B cell (primary cell): ENCODE measurements at regions not wholly inside any gene's neighbourhood (a gene's known extent, or its start where the extent isn't known, plus 50 kb on each side); places are given as distances from the start of the nearest gene placed in this dataset.

ENCODE experiments used
- ATAC-seq: fragments of 200-7000 bp; cut with Tn5 transposase; one replicate; pipeline ENCODE4 v1.10.0; 2021; ENCODE audit warnings: low read depth, mild to moderate bottlenecking, moderate number of reproducible peaks, moderate library complexity
- CTCF ChIA-PET: fragments of 350-600 bp; sonication (Branson Sonifier 250); formaldehyde crosslinking; loops from one replicate; lab custom pipeline; 2021; ENCODE audit warnings: antibody characterized with exemption, inconsistent platforms; lab: Charles Lee
- POLR2A ChIA-PET: fragments of 350-600 bp; sonication (Branson Sonifier 250); formaldehyde crosslinking; loops from one replicate; lab custom pipeline; 2021; ENCODE audit warnings: antibody characterized with exemption; lab: Charles Lee
- DNase-seq: peaks from one replicate; pipeline ENCODE4 v3.0.0; 2013
- H2AFZ ChIP-seq: 2 replicates; pipeline ENCODE4 v1.6.1; 2012; ENCODE audit warnings: mild to moderate bottlenecking, low read depth, low read length; ENCODE audit not compliant: insufficient read depth, poor library complexity, severe bottlenecking
- H3K27ac ChIP-seq, 2 donors: 1 replicate in 1 of 2; 2 replicates in 1 of 2; pipeline ENCODE4 v1.5.1; 2012 to 2013; ENCODE audit warnings: low read length in 2 of 2, mild to moderate bottlenecking in 2 of 2, moderate library complexity in 1 of 2
- H3K27me3 ChIP-seq, 4 experiments: fragments of 200-600 bp in 1 of 4; sonication (generic) in 1 of 4; replicated peaks in 1 of 4; 1 replicate in 2 of 4; 2 replicates in 2 of 4; pipeline versions ENCODE4 v1.6.1 to v1.7.0; 2013 to 2016; ENCODE audit warnings: low read length in 3 of 4, mild to moderate bottlenecking in 2 of 4, mixed read lengths in 1 of 4, moderate library complexity in 1 of 4; ENCODE audit not compliant: insufficient read depth in 4 of 4, control insufficient read depth in 3 of 4; ENCODE audit errors: control extremely low read depth in 1 of 4
- H3K36me3 ChIP-seq, 2 experiments: replicated peaks in 1 of 2; 1 replicate in 1 of 2; 2 replicates in 1 of 2; pipeline versions ENCODE4 v1.6.1 to v1.7.1; 2013; ENCODE audit warnings: low read length in 1 of 2; ENCODE audit not compliant: insufficient read depth in 2 of 2, control insufficient read depth in 1 of 2; ENCODE audit errors: control extremely low read depth in 1 of 2, extremely low read depth in 1 of 2
- H3K4me1 ChIP-seq, 2 donors: fragments of 200-600 bp in 1 of 2; sonication (generic) in 1 of 2; 1 replicate in 1 of 2; 2 replicates in 1 of 2; pipeline versions ENCODE4 v1.5.1 to v1.6.1; 2013 to 2017; ENCODE audit warnings: low read length in 2 of 2; ENCODE audit not compliant: control insufficient read depth in 2 of 2, insufficient read depth in 2 of 2
- H3K4me2 ChIP-seq: replicated peaks from 2 replicates; pipeline ENCODE3; 2012; ENCODE audit warnings: mild to moderate bottlenecking, low read depth, low read length; ENCODE audit not compliant: poor library complexity, severe bottlenecking
- H3K4me3 ChIP-seq, 5 experiments: fragments of 200-600 bp in 1 of 5; sonication (generic) in 1 of 5; 1 replicate in 3 of 5; 2 replicates in 2 of 5; pipeline versions ENCODE4 v1.5.1 to v1.7.0; 2011 to 2016; ENCODE audit warnings: low read length in 4 of 5, mild to moderate bottlenecking in 4 of 5, low read depth in 2 of 5, control low read depth in 1 of 5, moderate library complexity in 1 of 5; ENCODE audit not compliant: insufficient read depth in 1 of 5; ENCODE audit errors: control extremely low read depth in 1 of 5, extremely low read depth in 1 of 5
- H3K79me2 ChIP-seq: fragments of 200-600 bp; sonication (generic); one replicate; pipeline ENCODE4 v1.6.0; 2016; ENCODE audit warnings: low read length; ENCODE audit not compliant: control insufficient read depth, insufficient read depth
- H3K9ac ChIP-seq: fragments of 200-600 bp; sonication (generic); 2 replicates; pipeline ENCODE4 v1.6.1; 2017; ENCODE audit warnings: mild to moderate bottlenecking, low read length, moderate library complexity
- H3K9me3 ChIP-seq, 3 donors: one replicate each; pipeline versions ENCODE4 v1.6.1 to v1.7.1; 2013; ENCODE audit warnings: low read length in 2 of 3; ENCODE audit not compliant: control insufficient read depth in 2 of 3, insufficient read depth in 1 of 3; ENCODE audit errors: control extremely low read depth in 1 of 3
- H4K20me1 ChIP-seq: 2 replicates; pipeline ENCODE4 v1.6.0; 2012; ENCODE audit warnings: mild to moderate bottlenecking, low read length; ENCODE audit not compliant: insufficient read depth, control insufficient read depth, poor library complexity, severe bottlenecking
- H3K27ac Mint-ChIP-seq: one replicate; pipeline ENCODE4 v1.8.0; 2021; ENCODE audit warnings: mixed read lengths
- H3K27me3 Mint-ChIP-seq: one replicate; pipeline ENCODE4 v1.8.0; 2021; ENCODE audit warnings: mixed read lengths
- H3K4me1 Mint-ChIP-seq: one replicate; pipeline ENCODE4 v1.8.0; 2021; ENCODE audit warnings: mixed read lengths
- H3K4me3 Mint-ChIP-seq: one replicate; pipeline ENCODE4 v1.8.0; 2021; ENCODE audit warnings: mixed read lengths
- H3K9me3 Mint-ChIP-seq: one replicate; pipeline ENCODE4 v1.8.0; 2022; ENCODE audit warnings: mixed read lengths; ENCODE audit not compliant: insufficient read depth
- EZH2 ChIP-seq: IDR thresholded peaks from 2 replicates; pipeline ENCODE4 v1.6.1; 2012; ENCODE audit warnings: borderline replicate concordance, low read depth, mild to moderate bottlenecking, moderate library complexity, low read length; ENCODE audit not compliant: insufficient read depth, poor library complexity, severe bottlenecking
- WGBS: methylation state at CpG from one replicate; pipeline ENCODE4 v1.1.5; 2013; ENCODE audit warnings: missing lambda C conversion rate; ENCODE audit not compliant: insufficient coverage; 5-methylcytosine and 5-hydroxymethylcytosine counted together
- intact Hi-C: fragments of 100-400 bp; cut with micrococcal nuclease; formaldehyde crosslinking; loops from one replicate; pipeline ENCODE4 v1.10.0; 2022
- TF ChIP-seq, protein P1 (sequence below): fragments of 200-600 bp; IDR thresholded peaks from one replicate; pipeline ENCODE4 v1.8.0; 2022; ENCODE audit warnings: antibody characterized with exemption, mild to moderate bottlenecking

GRCh38 chr15:29542994-29543393 lies 273.4 kb upstream of the NSMCE3 start:
- H3K27ac Mint-ChIP-seq, result no peak overlapping the region
- Histone ChIP-seq H3K4me2 (no peak overlapping the region), H3K9me3 (peaks cover 0 to 10% (median 3%) of the 10 kb centered on the region in 3 donors), H2AFZ (no peak overlapping the region), H3K4me1 (no peaks in the 10 kb centered on the region), H3K27ac (no peak overlapping the region), H3K79me2 (no peaks in the 10 kb centered on the region), H3K36me3 (no peaks in the 10 kb centered on the region), H4K20me1 (no peaks in the 10 kb centered on the region), H3K27me3 (no peaks in the 10 kb centered on the region), H3K9ac (no peak overlapping the region), H3K4me3 (no peak overlapping the region)
- H3K4me1 Mint-ChIP-seq, result no peaks in the 10 kb centered on the region
- H3K4me3 Mint-ChIP-seq, result no peak overlapping the region
- ChIA-PET POLR2A (no interaction called here), CTCF (no interaction called here)
- DNase-seq (no peak), ATAC-seq (no peak)
- intact Hi-C loops, result no loop called here
- H3K9me3 Mint-ChIP-seq, result peaks cover 10% of the 10 kb centered on the region
- no CpG with 5 or more reads among the region's 1 CpG for WGBS
- no peaks in the 10 kb centered on the region for H3K27me3 Mint-ChIP-seq
- TF ChIP-seq EZH2, result no peak
- TF ChIP-seq, protein P1, sequence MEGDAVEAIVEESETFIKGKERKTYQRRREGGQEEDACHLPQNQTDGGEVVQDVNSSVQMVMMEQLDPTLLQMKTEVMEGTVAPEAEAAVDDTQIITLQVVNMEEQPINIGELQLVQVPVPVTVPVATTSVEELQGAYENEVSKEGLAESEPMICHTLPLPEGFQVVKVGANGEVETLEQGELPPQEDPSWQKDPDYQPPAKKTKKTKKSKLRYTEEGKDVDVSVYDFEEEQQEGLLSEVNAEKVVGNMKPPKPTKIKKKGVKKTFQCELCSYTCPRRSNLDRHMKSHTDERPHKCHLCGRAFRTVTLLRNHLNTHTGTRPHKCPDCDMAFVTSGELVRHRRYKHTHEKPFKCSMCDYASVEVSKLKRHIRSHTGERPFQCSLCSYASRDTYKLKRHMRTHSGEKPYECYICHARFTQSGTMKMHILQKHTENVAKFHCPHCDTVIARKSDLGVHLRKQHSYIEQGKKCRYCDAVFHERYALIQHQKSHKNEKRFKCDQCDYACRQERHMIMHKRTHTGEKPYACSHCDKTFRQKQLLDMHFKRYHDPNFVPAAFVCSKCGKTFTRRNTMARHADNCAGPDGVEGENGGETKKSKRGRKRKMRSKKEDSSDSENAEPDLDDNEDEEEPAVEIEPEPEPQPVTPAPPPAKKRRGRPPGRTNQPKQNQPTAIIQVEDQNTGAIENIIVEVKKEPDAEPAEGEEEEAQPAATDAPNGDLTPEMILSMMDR, result no peak

- no peaks in the 10 kb centered on the region for H3K4me1 ChIP-seq
- H3K9me3 Mint-ChIP-seq, result peaks cover 6% of the 10 kb centered on the region
- WGBS, result 98% methylated on average over 7 of the region's 7 CpGs
- POLR2A ChIA-PET, result no interaction called here
- H4K20me1 ChIP-seq, result no peaks in the 10 kb centered on the region
- no peak overlapping the region for H3K27ac ChIP-seq
- TF ChIP-seq, protein P1, result no peak
- TF ChIP-seq EZH2, result no peak
- H3K4me1 Mint-ChIP-seq, result no peaks in the 10 kb centered on the region
- DNase-seq (no peak), ATAC-seq (no peak)
- H2AFZ ChIP-seq, result no peak overlapping the region
- intact Hi-C loops, result no loop called here
- H3K27ac Mint-ChIP-seq, result no peak overlapping the region
- no peaks in the 10 kb centered on the region for H3K79me2 ChIP-seq
- H3K9me3 ChIP-seq, result peaks cover 0 to 4% (median 3%) of the 10 kb centered on the region in 3 donors
- H3K27me3 ChIP-seq, result no peaks in the 10 kb centered on the region
- no peak overlapping the region for H3K4me3 Mint-ChIP-seq
- H3K27me3 Mint-ChIP-seq, result no peaks in the 10 kb centered on the region
- no peak overlapping the region for H3K9ac ChIP-seq
- H3K36me3 ChIP-seq, result no peaks in the 10 kb centered on the region
- no peak overlapping the region for H3K4me2 ChIP-seq
- H3K4me3 ChIP-seq, result no peak overlapping the region
- CTCF ChIA-PET, result interaction anchor here (1.3 kb wide), 1 partner anchor 10 kb away, joined by 3 read pairs; no protein-coding TSS in a partner anchor
Observed at GRCh38 chr15:29541309-29541708, 271.7 kb upstream of the NSMCE3 start.
